PC-3 (cell line): ENCODE measurements at regions not wholly inside any gene's neighbourhood (a gene's known extent, or its start where the extent isn't known, plus 50 kb on each side); places are given as distances from the start of the nearest gene placed in this dataset.
"Not testable (repeated sequence)": the region's sequence is repeated elsewhere in the genome, so short reads cannot be mapped to it uniquely, and the experiment has no call there.

Experiments used
- CTCF ChIP-seq: fragments of 300-600 bp; sonication (generic); conservative IDR thresholded peaks from 2 replicates; pipeline ENCODE4 v1.5.1; 2017; ENCODE audit warnings: antibody characterized with exemption, low read depth, mild to moderate bottlenecking, low read length
- EZH2 ChIP-seq: fragments of 300-600 bp; sonication (generic); IDR thresholded peaks from one replicate; pipeline ENCODE4 v1.6.1; 2017; ENCODE audit warnings: antibody characterized with exemption, mild to moderate bottlenecking, low read length; ENCODE audit not compliant: unreplicated experiment
- EZH2phosphoT487 ChIP-seq: fragments of 300-600 bp; sonication (generic); IDR thresholded peaks from 2 replicates; pipeline ENCODE4 v1.6.1; 2018; ENCODE audit warnings: mild to moderate bottlenecking, antibody characterized with exemption, low read length, borderline replicate concordance

GRCh38 chr10:29003014-29003413 lies 285.9 kb upstream of the LYZL1 start:
- TF ChIP-seq CTCF, EZH2, EZH2phosphoT487: not testable (repeated sequence)
